Neural cell (in vitro differentiated cells): ENCODE measurements at regions not wholly inside any gene's neighbourhood (a gene's known extent, or its start where the extent isn't known, plus 50 kb on each side); places are given as distances from the start of the nearest gene placed in this dataset.

Experiments used
- CTCF ChIP-seq: fragments of 450-650 bp; IDR thresholded peaks from 2 replicates; pipeline ENCODE4 v1.5.1; 2014; ENCODE audit warnings: antibody characterized with exemption, mild to moderate bottlenecking, moderate library complexity; ENCODE audit not compliant: poor library complexity, severe bottlenecking
- EP300 ChIP-seq: fragments of 450-650 bp; conservative IDR thresholded peaks from 2 replicates; pipeline ENCODE4 v1.6.1; 2014; ENCODE audit warnings: antibody characterized with exemption, mild to moderate bottlenecking, moderate library complexity; ENCODE audit not compliant: poor library complexity, severe bottlenecking
- EZH2 ChIP-seq: fragments of 200-600, 300-800 bp; shearing (Covaris generic), sonication (generic); IDR thresholded peaks from 2 replicates; pipeline ENCODE4 v1.6.1; 2014; ENCODE audit warnings: antibody characterized with exemption, low read length, borderline replicate concordance, mild to moderate bottlenecking; ENCODE audit not compliant: insufficient read depth, poor library complexity, severe bottlenecking
- MXI1 ChIP-seq: fragments of 450-650 bp; conservative IDR thresholded peaks from 2 replicates; pipeline ENCODE4 v1.6.1; 2014; ENCODE audit warnings: antibody characterized with exemption, mild to moderate bottlenecking; ENCODE audit not compliant: poor library complexity, severe bottlenecking
- POLR2AphosphoS5 ChIP-seq: IDR thresholded peaks from 2 replicates; pipeline ENCODE4 v1.6.1; 2012
- RAD21 ChIP-seq: fragments of 450-650 bp; conservative IDR thresholded peaks from 2 replicates; pipeline ENCODE4 v1.6.1; 2014; ENCODE audit warnings: antibody characterized with exemption, mild to moderate bottlenecking, moderate library complexity
- REST ChIP-seq: IDR thresholded peaks from 2 replicates; pipeline ENCODE4 v1.6.1; 2012; ENCODE audit warnings: borderline replicate concordance
- SMC3 ChIP-seq: fragments of 450-650 bp; conservative IDR thresholded peaks from 2 replicates; pipeline ENCODE4 v1.6.1; 2014; ENCODE audit warnings: antibody characterized with exemption, mild to moderate bottlenecking, moderate library complexity; ENCODE audit not compliant: poor library complexity
- TAF1 ChIP-seq: IDR thresholded peaks from 2 replicates; pipeline ENCODE4 v1.6.1; 2012; ENCODE audit warnings: low read depth

GRCh38 chr11:8763070-8763685 lies 80.6 kb downstream of the RPL27A start:
- TF ChIP-seq EZH2 (no peak), RAD21 (no peak), CTCF (no peak), EP300 (no peak), REST (no peak), POLR2AphosphoS5 (no peak), MXI1 (no peak), TAF1 (no peak), SMC3 (no peak)
